ENCODE measurements at regions not wholly inside any gene's neighbourhood (a gene's known extent, or its start where the extent isn't known, plus 50 kb on each side); places are given as distances from the start of the nearest gene placed in this dataset.

DNA sequence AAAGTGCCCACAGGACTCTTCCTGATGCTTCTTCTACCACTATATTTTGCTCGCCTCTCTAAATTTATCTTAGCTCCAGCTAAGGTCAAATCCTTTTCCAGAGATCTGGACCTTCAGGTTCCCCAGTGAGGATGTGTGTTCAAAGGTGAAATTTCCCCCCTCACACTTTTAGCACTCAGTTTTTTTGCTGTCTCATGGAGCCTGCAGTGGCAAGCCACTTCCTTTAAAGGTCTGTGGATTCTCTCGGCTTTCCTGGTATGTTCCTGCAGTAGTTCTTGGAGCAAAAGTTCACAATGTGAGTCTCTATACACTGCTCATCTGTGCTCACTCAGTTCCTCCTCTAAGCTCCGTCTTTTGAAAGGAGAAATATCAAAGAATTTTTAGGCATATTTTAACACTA lies 181.4 kb downstream of the LURAP1L start:
- TF ChIP-seq POLR2A (IDR thresholded peaks at IDR 0.05; ENCODE audit: low read length) (no peak), GATA1 (IDR thresholded peaks at IDR 0.05; ENCODE audit: low read depth, low read length) (no peak)
